SK-N-MC (cell line): ENCODE measurements at regions not wholly inside any gene's neighbourhood (a gene's known extent, or its start where the extent isn't known, plus 50 kb on each side); places are given as distances from the start of the nearest gene placed in this dataset.

Experiments
- EZH2 ChIP-seq: fragments of 200-600 bp; sonication (generic); IDR thresholded peaks from one replicate; pipeline ENCODE4 v1.6.1; 2017; ENCODE audit warnings: antibody characterized with exemption
- POLR2AphosphoS5 ChIP-seq: IDR thresholded peaks from 2 replicates; pipeline ENCODE4 v1.6.1; 2012; ENCODE audit warnings: mild to moderate bottlenecking, low read depth, low read length, borderline replicate concordance

DNA sequence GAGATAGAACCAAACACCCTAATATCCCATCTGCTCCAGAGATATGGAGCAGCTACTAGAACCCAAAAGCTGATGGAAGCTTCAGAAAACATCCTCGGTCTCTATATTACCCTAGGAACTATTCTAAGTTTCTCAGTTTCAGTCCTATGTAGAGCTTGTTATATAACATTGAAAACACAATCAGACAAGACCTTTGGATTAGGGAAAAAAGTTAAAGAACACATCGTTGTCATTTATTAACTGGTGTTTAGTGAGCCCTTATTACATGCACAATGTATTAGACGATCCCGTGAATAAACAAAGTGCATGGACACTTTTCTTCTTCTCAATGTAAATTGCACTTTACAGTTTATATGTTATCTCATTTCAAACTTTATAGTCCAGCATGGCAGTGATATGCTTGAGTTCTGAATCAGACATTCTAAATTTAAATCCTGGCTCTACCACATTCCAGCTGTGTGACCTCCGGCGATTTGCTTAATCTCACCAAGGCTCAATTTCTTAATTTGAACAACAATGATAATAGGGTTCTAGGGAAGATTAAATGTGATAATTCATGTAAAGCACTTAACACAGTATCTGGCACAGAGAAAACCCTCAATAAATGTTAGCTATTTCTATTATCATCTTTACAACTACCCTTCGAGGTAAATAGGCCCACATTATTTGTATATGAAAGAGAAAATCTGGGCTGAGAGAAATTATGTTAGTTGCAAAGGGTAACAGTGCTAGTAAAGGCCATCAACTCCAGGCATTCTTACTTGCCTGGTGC lies 83.6 kb upstream of the PIK3C3 start:
- TF ChIP-seq EZH2 = no peak
- no peak for TF ChIP-seq POLR2AphosphoS5
